H1 (cell line): ENCODE measurements at regions not wholly inside any gene's neighbourhood (a gene's known extent, or its start where the extent isn't known, plus 50 kb on each side); places are given as distances from the start of the nearest gene placed in this dataset.
A peak's percentile ranks its signal among the peaks of the same experiment; 100 is the strongest.

ENCODE experiments used
- CTCF ChIA-PET: fragments of 300-600 bp; sonication (Branson Sonifier 250); formaldehyde crosslinking; loops from one replicate; lab custom pipeline; 2021; ENCODE audit not compliant: partially characterized antibody; lab: Charles Lee
- POLR2A ChIA-PET: fragments of 300-600 bp; sonication (Branson Sonifier 250); formaldehyde crosslinking; loops from one replicate; lab custom pipeline; 2021; ENCODE audit warnings: inconsistent platforms; ENCODE audit not compliant: partially characterized antibody; lab: Charles Lee
- DNase-seq, 2 experiments: peaks; one replicate each; pipeline versions ENCODE4 v3.0.0 to v3.0.0-alpha.2; 2010 to 2022; ENCODE audit warnings: low spot score in 2 of 2, low read depth in 1 of 2, mixed read lengths in 1 of 2
- FAIRE-seq: peaks from 2 replicates; lab custom pipeline; 2011; peaks lifted over from hg19 to GRCh38; lab: Jason Lieb, UNC
- H2AFZ ChIP-seq: 2 replicates; pipeline ENCODE4 v1.8.1; 2012; ENCODE audit warnings: low read length, inconsistent platforms
- H2AK5ac ChIP-seq: 2 replicates; pipeline ENCODE4 v1.6.1; 2013; ENCODE audit warnings: low read depth, low read length
- H2BK120ac ChIP-seq: replicated peaks from 2 replicates; pipeline ENCODE3; 2013; ENCODE audit warnings: low read depth, low read length, inconsistent platforms
- H2BK12ac ChIP-seq: 2 replicates; pipeline ENCODE4 v1.6.1; 2013; ENCODE audit warnings: low read depth, low read length
- H2BK15ac ChIP-seq: 2 replicates; pipeline ENCODE4 v1.6.1; 2013; ENCODE audit warnings: low read length
- H2BK20ac ChIP-seq: 2 replicates; pipeline ENCODE4 v1.6.1; 2013; ENCODE audit warnings: low read length
- H2BK5ac ChIP-seq: 2 replicates; pipeline ENCODE4 v1.6.1; 2013; ENCODE audit warnings: low read depth, low read length
- H3K14ac ChIP-seq: 2 replicates; pipeline ENCODE4 v1.6.1; 2013; ENCODE audit warnings: inconsistent platforms; ENCODE audit not compliant: insufficient read length
- H3K18ac ChIP-seq: 2 replicates; pipeline ENCODE4 v1.6.1; 2013; ENCODE audit warnings: low read length; ENCODE audit errors: extremely low read depth
- H3K23ac ChIP-seq: 2 replicates; pipeline ENCODE4 v1.6.1; 2013; ENCODE audit warnings: inconsistent platforms; ENCODE audit not compliant: insufficient read length
- H3K23me2 ChIP-seq: 2 replicates; pipeline ENCODE4 v1.6.1; 2013; ENCODE audit warnings: low read depth, low read length
- H3K27ac ChIP-seq: 2 replicates; pipeline ENCODE4 v1.6.1; 2011; ENCODE audit warnings: low read depth, low read length, inconsistent platforms
- H3K27me3 ChIP-seq, 4 experiments: replicated peaks in 1 of 4; 1 replicate in 1 of 4; 2 replicates in 3 of 4; pipeline versions ENCODE4 v1.6.1 to v1.8.1; 2011 to 2013; ENCODE audit warnings: low read length in 3 of 4, mild to moderate bottlenecking in 3 of 4, inconsistent platforms in 2 of 4, mixed read lengths in 2 of 4, moderate library complexity in 1 of 4; ENCODE audit not compliant: control insufficient read depth in 3 of 4, insufficient read depth in 3 of 4; ENCODE audit errors: extremely low read depth in 1 of 4
- H3K36me3 ChIP-seq, 4 experiments: 2 replicates each; pipeline versions ENCODE4 v1.6.1 to v1.8.1; 2011 to 2013; ENCODE audit warnings: mild to moderate bottlenecking in 4 of 4, low read length in 3 of 4, moderate library complexity in 2 of 4, control low read depth in 1 of 4, inconsistent platforms in 1 of 4; ENCODE audit not compliant: insufficient read depth in 4 of 4, control insufficient read depth in 2 of 4
- H3K4ac ChIP-seq: replicated peaks from 2 replicates; pipeline ENCODE3; 2013; ENCODE audit warnings: low read length, low read depth, mixed read lengths, inconsistent platforms; ENCODE audit not compliant: insufficient read length
- H3K4me1 ChIP-seq, 4 experiments: replicated peaks in 1 of 4; 1 replicate in 1 of 4; 2 replicates in 3 of 4; pipeline versions ENCODE4 v1.6.1 to v1.8.1; 2011 to 2013; ENCODE audit warnings: low read length in 3 of 4, inconsistent platforms in 2 of 4, mixed read lengths in 1 of 4; ENCODE audit not compliant: insufficient read depth in 4 of 4, control insufficient read depth in 3 of 4
- H3K4me2 ChIP-seq, 2 experiments: 2 replicates each; pipeline versions ENCODE4 v1.6.1 to v1.8.1; 2011 to 2013; ENCODE audit warnings: low read depth in 2 of 2, low read length in 2 of 2, control low read depth in 1 of 2, inconsistent platforms in 1 of 2, mild to moderate bottlenecking in 1 of 2; ENCODE audit not compliant: insufficient read depth in 1 of 2
- H3K4me3 ChIP-seq, 4 experiments: fragments of 200-600, 300-600 bp in 1 of 4; sonication (generic), shearing (Covaris generic), sonication (Bioruptor Twin) in 1 of 4; 2 replicates each; pipeline versions ENCODE4 v1.5.1 to v1.8.1; 2011 to 2016; ENCODE audit warnings: low read length in 4 of 4, low read depth in 3 of 4, control low read depth in 2 of 4, inconsistent platforms in 2 of 4, mild to moderate bottlenecking in 2 of 4, mixed read lengths in 1 of 4, moderate library complexity in 1 of 4; ENCODE audit not compliant: insufficient read depth in 2 of 4; ENCODE audit errors: extremely low read depth in 1 of 4
- H3K56ac ChIP-seq: replicated peaks from 2 replicates; pipeline ENCODE3; 2013; ENCODE audit warnings: low read depth, mild to moderate bottlenecking, mixed read lengths, low read length, inconsistent platforms; ENCODE audit not compliant: insufficient read length
- H3K79me1 ChIP-seq: 2 replicates; pipeline ENCODE4 v1.6.1; 2013; ENCODE audit warnings: low read depth, low read length, control low read depth
- H3K79me2 ChIP-seq, 2 experiments: 2 replicates each; pipeline versions ENCODE4 v1.6.1 to v1.8.1; 2012 to 2013; ENCODE audit warnings: low read length in 2 of 2, mild to moderate bottlenecking in 2 of 2, inconsistent platforms in 1 of 2; ENCODE audit not compliant: insufficient read depth in 2 of 2, control insufficient read depth in 1 of 2
- H3K9ac ChIP-seq, 4 experiments: replicated peaks in 1 of 4; 1 replicate in 1 of 4; 2 replicates in 3 of 4; pipeline versions ENCODE4 v1.6.1 to v1.8.1; 2011 to 2013; ENCODE audit warnings: low read depth in 3 of 4, low read length in 3 of 4, control low read depth in 2 of 4, mild to moderate bottlenecking in 2 of 4, moderate library complexity in 2 of 4, inconsistent platforms in 1 of 4; ENCODE audit errors: extremely low read depth in 1 of 4
- H3K9me3 ChIP-seq, 2 experiments: 2 replicates each; pipeline versions ENCODE4 v1.6.1 to v1.8.1; 2012 to 2013; ENCODE audit warnings: mild to moderate bottlenecking in 2 of 2, moderate library complexity in 2 of 2, control low read depth in 1 of 2, inconsistent platforms in 1 of 2, low read depth in 1 of 2, low read length in 1 of 2, mixed read lengths in 1 of 2; ENCODE audit not compliant: insufficient read depth in 2 of 2
- H4K20me1 ChIP-seq, 2 experiments: replicated peaks in 1 of 2; 2 replicates each; pipeline versions ENCODE3 to v1.8.1; 2011 to 2013; ENCODE audit warnings: inconsistent platforms in 2 of 2, low read length in 2 of 2, mild to moderate bottlenecking in 1 of 2; ENCODE audit not compliant: insufficient read depth in 2 of 2, control insufficient read depth in 1 of 2
- H4K5ac ChIP-seq: 2 replicates; pipeline ENCODE4 v1.6.1; 2013; ENCODE audit warnings: low read length, low read depth, mixed read lengths, inconsistent platforms; ENCODE audit not compliant: insufficient read length
- H4K8ac ChIP-seq: 2 replicates; pipeline ENCODE4 v1.8.0; 2013; ENCODE audit warnings: mild to moderate bottlenecking, moderate library complexity, low read length, inconsistent platforms; ENCODE audit not compliant: insufficient read depth; ENCODE audit errors: extremely low read depth
- H4K91ac ChIP-seq: replicated peaks from 2 replicates; pipeline ENCODE3; 2013; ENCODE audit warnings: low read length, mixed read lengths, inconsistent platforms; ENCODE audit not compliant: insufficient read length
- CBX8 ChIP-seq: fragments of 300-800, 300-1000 bp; sonication (generic); IDR thresholded peaks from 2 replicates; pipeline ENCODE4 v1.7.1; 2016; ENCODE audit warnings: low read depth, low read length, borderline replicate concordance
- WGBS, 2 experiments: shearing (Covaris generic) in 1 of 2; methylation state at CpG; one replicate each; pipeline versions ENCODE4 v1.1.6 to v1.1.7; 2013 to 2015; ENCODE audit warnings: low lambda C conversion rate in 2 of 2, mixed read lengths in 2 of 2, inconsistent platforms in 1 of 2, low coverage in 1 of 2, missing lambda C conversion rate in 1 of 2; ENCODE audit not compliant: insufficient replicate concordance in 2 of 2, insufficient coverage in 1 of 2, insufficient read length in 1 of 2; ENCODE audit errors: extremely low coverage in 1 of 2, missing lambda C conversion rate in 1 of 2; 5-methylcytosine and 5-hydroxymethylcytosine counted together

DNA sequence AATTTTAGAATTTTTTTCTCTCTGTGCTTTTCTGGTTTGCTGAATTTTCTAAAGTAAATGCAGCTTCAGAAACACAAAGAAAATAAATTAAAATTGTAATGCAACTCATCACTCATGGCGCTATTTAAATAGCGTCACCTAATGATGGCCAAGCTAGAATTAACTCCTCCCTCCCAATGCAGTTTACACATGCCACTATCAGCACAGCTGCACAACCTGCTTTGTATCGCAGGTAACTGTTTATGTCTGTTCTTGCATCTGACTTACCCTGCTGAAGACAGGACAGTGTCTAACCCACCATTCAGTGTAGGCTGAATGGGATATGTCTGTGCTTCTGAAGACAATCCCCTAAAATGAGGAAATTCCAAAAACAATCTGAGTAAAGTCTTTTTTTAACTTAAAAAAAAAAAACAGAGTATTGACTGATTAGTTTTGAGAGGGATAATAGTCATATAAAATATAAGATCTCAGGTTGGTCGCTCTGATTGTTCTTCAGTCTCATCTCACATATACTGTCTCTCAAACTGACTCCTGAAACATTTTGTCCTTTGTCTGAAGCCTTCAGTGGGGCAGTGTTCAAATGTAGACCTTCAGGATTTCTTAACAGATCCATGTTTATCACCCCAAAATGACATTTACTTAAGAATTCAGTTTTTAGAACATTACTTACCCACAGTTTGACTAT, 271.4 kb downstream of the ZEB2 start:
- FAIRE-seq = peak; percentile 39

More for the DNA sequence above, 271.4 kb downstream of the ZEB2 start:
- no peak overlapping the region for H4K91ac ChIP-seq
- H3K36me3 ChIP-seq = peaks cover 0 to 7% (median under 1%) of the 10 kb centered on the region in 4 experiments; a peak in 2 of 8 replicates
- H3K27me3 ChIP-seq = no peaks in the 10 kb centered on the region
- H3K56ac ChIP-seq = no peak overlapping the region
- peak overlapping the region; percentile 66; the same call in 1 of the 2 replicates for H2BK15ac ChIP-seq
- CTCF ChIA-PET = no interaction called here
- no peaks in the 10 kb centered on the region; the same call in 1 of the 2 replicates for H3K79me1 ChIP-seq
- H2BK20ac ChIP-seq = no peak overlapping the region
- H4K20me1 ChIP-seq = no peaks in the 10 kb centered on the region
- H3K23me2 ChIP-seq = no peaks in the 10 kb centered on the region
- H2BK12ac ChIP-seq = no peak overlapping the region
- no peak overlapping the region for H3K4ac ChIP-seq
- 99% methylated on average over 4 of the region's 4 CpGs; no CpG with 5 or more reads in 1 of the 2 experiments for WGBS, 2 experiments
- H2AFZ ChIP-seq = no peak overlapping the region
- H3K18ac ChIP-seq = no peak overlapping the region
- no peak overlapping the region for H3K4me2 ChIP-seq
- H3K27ac ChIP-seq = no peak overlapping the region
- H4K8ac ChIP-seq = no peak overlapping the region
- no peaks in the 10 kb centered on the region for H3K79me2 ChIP-seq
- no peak for DNase-seq
- no peak overlapping the region for H2BK120ac ChIP-seq
- no peak overlapping the region for H4K5ac ChIP-seq
- H2AK5ac ChIP-seq = no peak overlapping the region
- no peak overlapping the region for H3K9ac ChIP-seq
- no peak for TF ChIP-seq CBX8
- no peak overlapping the region for H3K23ac ChIP-seq
- H3K14ac ChIP-seq = no peak overlapping the region
- POLR2A ChIA-PET = interaction anchor here (0.6 kb wide), 1 partner anchor 235 kb away, joined by 4 read pairs; no protein-coding TSS in a partner anchor
- H3K4me3 ChIP-seq = no peak overlapping the region
- H2BK5ac ChIP-seq = no peak overlapping the region
- H3K4me1 ChIP-seq = no peaks in the 10 kb centered on the region
- peaks cover 17% of the 10 kb centered on the region in 2 experiments for H3K9me3 ChIP-seq
